ENCODE measurements at regions not wholly inside any gene's neighbourhood (a gene's known extent, or its start where the extent isn't known, plus 50 kb on each side); places are given as distances from the start of the nearest gene placed in this dataset.

DNA sequence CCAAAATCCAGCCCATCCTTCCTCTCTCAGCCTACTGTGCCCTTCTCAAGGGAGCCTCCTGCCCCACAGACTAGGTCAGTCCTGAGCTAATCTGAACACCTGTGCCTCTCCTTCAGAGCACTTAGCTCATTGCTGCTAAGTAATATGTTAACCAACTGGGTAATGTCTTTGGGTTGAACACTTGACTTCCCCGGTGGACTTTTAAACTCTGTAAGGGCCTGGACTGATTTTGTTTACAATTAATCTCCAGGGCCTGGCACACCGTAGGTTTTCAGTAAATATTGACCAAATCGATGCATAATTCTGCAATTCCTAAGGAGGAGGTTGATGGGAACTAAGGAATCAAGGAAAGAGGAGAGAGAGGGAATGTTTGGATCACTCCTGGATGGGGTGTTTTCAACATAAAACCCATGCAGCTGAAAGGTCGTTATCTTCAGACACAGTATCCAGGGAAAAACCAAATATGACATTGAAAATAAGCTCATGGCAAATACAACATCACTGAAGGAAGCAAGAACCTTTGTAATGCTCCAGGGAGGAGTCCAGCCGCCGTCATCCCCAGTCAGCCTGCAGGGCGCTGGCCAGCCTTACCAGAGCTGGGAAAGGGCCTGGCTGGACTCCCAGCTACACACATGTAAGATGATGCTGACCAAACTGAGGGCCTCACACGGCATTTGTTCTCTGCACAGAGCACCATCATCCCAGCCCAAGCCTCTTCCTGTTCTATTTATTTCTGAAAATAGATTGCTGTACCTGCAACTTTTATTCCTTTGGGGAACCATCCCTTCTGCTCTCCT lies 166.3 kb downstream of the C5orf15 start:
- no peak for DNase-seq (ENCODE audit: low read depth in 1 of 2, low spot score in 1 of 2)

DNA sequence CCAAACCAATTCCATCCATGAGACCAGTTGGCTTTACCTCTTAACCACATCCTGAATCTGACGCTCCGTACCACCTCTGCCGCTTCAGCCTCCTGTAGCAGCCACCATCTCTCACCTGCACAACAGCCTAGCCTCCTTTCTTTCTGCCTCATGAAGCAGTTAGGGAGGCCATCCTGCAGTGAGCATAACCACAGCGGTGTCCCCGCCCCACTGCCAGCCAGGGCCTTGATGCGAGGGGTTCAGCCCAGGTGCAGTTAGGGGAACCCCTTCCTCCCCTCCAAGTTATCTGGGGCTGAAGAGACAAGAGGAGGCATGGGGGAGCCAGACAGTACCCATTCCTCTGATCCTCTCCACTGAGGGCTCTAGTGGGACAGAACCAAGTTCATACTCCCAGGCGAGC lies 167.0 kb downstream of the C5orf15 start:
- no peak for DNase-seq (ENCODE audit: low read depth in 1 of 2, low spot score in 1 of 2)

DNA sequence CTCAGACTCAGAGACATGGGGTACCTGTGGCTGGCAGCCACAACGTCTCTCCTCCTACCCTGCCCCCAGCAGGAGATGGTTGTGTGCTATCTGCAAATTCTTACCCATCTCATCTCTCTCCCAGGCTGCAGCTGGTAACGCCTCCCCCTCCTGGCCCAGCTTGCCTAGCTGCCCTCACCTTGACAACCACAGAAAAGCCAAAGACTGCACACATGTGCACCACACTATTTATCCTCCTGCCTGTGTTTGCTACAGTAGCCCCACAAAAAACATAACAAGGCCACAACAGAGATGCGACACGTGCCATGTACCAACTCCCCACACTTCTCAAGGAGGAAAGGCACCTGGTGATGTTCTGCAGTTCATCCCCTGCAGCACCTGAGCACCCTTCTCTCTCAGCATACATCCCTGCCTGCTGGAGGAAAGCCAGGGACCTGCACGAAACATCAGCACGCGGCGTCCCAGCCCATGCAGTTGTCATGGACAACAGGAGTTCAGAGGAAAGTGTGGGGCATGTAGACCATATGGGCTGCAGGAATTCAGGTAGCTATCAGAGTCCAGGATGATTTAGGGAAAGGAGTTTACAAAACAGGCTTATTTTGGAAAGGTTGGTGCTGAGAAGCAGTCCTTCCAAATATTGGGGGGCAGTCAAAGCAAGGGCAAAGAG lies 168.7 kb downstream of the C5orf15 start:
- DNase-seq (ENCODE audit: low read depth in 1 of 2, low spot score in 1 of 2), result no peak

DNA sequence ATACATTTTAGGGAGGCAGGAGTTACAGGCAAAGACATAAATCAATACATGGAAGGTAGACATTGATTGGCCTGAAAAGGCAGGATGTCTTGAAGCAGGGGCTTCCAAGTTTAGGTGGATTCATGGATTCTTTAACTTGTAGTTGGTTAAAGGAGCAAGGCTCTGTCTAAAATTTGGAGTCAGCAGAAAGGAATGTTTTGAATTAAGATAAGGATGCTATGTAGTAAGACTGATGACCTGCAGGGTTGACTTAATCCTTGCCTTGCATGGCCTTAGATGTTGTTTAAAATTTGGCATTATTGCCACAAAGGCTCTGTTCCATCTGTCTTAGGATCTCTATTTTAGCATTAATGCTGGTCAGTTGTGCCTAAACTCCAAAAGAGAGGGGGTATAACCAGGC lies 171.3 kb downstream of the C5orf15 start:
- no peak for DNase-seq (ENCODE audit: low read depth in 1 of 2, low spot score in 1 of 2)

DNA sequence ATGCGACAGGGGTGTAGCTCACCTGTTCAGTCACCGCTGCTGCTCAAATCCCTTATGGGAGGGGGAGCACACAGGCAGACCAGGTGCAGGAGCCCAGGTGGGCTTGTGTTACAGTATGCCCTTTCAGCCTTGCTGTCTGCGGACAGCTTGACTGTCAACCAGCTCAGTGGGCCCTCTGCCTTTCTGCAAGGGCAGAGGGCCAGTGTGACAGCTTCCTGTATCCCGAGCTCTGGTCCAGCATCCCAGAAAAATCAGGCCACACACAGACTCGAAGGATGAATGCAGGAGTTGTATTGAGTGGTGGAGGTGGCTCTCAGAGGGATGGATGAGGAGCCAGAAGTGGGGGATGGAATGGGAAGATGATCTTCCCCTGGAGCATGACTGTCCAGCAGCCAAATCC lies 172.2 kb downstream of the C5orf15 start:
- DNase-seq (ENCODE audit: low read depth in 1 of 2, low spot score in 1 of 2), result no peak

DNA sequence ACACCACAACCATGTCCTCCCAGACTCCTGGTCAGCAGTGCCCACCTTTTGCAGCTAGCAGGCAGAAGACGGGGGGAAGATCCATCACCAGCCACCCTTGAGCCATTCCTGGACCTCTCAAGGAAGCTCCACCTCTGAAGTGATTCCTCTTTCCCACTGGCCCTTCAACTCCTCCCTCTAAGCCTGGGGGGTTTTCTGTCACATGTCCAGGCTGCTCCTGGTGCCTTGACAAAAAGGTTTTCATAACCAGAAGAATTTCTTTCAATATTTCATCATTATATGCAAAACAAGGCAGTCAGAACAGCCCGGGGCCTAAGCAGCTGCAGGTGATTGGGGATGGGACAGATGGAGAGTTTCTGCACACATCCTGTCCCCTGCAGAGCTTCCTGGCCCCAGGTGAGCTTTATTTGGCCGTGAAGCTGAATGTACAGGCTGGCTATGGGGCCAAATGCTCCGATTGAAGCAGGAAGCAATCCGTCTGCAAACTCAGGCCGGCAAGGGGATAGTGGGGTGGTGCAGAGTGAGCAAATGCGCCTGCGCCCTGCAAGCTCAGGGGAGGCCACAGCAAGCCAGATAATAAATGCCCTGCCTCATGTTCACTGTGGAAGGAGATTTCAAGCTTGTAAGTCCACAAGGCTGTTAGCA lies 173.5 kb downstream of the C5orf15 start:
- no peak for DNase-seq (ENCODE audit: low read depth in 1 of 2, low spot score in 1 of 2)

DNA sequence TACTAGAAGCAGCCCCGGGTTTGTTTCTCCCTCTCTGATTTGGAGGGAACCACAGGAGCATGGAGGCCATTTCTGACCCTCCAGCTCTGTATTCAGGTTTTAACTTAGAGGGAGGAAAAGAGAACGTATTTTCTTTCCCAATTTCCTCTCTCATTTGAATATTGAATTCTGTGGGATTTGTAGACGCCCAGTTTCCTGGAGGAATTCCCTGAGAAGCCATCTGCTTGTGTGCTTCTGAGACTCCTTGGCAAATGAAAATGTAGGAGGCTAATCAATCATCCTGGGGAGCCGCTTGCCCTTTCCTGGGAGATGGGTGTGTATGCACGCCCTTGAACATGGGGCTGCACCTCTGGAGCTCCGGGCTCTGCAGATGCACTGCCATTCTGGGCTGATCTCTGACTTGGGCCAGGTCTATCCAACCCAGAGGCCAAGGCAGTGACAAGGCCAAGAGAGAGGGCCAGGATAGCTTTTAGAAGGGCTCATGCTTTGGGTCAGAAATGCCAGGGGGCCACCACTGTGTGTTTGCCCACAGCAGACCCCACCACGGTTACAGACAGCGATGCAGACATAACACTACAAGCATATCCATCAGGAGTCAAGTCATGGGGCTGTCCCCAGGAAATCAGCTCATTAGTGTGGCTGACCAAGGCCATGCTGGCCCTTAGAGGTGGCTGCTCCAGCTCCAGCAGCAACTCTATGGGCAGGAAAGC lies 174.5 kb downstream of the C5orf15 start:
- no peak for DNase-seq (ENCODE audit: low read depth in 1 of 2, low spot score in 1 of 2)

DNA sequence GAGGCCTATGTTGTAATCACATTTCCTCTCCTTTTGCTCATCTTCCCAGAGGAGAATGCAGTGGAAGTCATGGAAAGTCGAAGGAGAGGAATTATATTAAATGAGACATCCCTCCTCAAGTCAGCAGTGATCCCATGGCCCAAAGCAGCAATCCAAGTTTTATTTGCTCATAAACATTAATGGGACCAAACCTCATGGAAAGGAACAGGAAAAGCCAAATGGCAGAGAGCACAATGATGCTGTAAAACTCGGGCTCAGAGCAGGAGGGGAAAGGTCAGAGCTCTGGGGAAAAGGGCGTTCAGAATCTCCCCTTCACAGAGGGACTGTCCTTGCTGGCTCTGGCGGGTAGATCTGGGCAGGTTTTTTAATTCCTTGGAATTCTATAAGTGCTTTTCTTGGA lies 175.8 kb downstream of the C5orf15 start:
- no peak for DNase-seq (ENCODE audit: low read depth in 1 of 2, low spot score in 1 of 2)

DNA sequence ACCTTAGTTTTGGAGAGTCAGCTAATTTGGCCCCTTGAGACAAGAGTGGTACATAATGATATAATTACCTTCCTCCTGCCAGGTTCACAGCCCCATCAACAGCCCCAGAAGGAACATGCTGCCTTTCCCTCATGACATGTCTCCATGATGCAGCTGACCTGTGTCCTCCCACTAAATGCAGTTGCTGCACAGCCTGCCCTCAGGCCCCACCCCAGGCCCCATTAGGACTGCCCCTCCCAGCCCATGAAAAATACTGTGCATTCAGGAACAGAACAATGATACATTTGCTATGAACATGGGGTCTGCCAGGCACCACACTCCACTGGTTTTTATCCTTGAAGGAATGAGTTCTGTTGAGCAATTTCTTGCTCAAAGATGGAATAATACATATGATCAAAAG lies 176.4 kb downstream of the C5orf15 start:
- DNase-seq (ENCODE audit: low read depth in 1 of 2, low spot score in 1 of 2), result no peak

DNA sequence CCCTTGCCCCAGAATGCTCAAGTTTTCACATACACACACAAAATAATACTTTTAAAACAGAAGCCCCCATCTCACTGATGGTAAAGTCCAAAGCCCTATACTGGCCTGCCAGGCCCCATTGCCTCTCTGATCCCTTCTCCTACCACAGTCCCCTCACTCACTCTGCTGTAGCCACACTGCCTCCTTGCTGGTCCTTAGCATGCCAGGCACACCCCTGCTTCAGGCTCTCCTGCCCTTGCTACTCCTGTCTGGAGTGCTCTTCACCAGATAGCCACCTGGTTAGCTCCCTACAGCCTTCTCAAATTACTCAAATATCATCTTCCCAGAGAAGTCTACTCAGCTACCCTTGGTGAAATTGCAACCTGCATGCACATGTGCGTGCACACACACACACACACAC lies 177.5 kb downstream of the C5orf15 start:
- DNase-seq (ENCODE audit: low read depth in 1 of 2, low spot score in 1 of 2), result no peak

DNA sequence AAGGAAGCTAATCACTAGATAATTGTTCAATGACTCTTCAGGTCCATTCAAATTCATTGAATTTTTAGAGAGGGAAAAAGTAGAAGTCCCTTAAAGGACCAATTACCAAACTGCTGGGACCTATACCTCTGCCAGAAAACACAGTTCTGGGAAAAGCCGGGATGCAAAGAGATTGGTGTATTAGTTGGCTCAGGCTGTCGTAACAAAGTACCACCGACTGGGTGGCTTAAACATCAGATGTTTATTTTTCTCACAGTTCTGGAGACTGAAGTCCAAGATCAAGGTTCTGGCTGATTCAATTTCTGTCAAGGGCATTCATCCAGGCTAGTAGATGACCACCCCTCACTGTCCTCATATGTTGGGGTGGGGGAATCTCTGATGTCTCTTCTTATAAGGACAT lies 177.1 kb upstream of the FSTL4 start:
- DNase-seq (ENCODE audit: low read depth in 1 of 2, low spot score in 1 of 2), result no peak

DNA sequence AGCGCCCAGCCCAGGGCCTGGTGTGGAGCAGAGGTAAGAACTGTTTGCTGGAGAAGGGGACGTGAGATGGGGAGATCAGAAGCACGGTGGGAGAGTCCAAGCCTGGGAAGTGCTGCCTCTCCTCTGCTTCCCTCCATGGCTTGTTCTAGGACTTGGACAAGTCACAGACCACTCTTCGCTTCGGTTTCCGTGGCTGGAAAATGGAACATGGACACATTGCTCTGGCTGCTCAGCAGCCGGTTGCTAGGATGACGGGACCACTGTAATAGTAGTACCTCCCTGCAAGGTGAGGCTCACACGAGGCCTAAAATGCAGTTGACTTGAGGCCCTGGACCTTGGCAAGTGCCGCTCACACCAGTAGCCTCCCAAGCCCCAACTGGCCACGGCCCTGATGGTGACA lies 175.8 kb upstream of the FSTL4 start:
- DNase-seq (ENCODE audit: low read depth in 1 of 2, low spot score in 1 of 2), result no peak

DNA sequence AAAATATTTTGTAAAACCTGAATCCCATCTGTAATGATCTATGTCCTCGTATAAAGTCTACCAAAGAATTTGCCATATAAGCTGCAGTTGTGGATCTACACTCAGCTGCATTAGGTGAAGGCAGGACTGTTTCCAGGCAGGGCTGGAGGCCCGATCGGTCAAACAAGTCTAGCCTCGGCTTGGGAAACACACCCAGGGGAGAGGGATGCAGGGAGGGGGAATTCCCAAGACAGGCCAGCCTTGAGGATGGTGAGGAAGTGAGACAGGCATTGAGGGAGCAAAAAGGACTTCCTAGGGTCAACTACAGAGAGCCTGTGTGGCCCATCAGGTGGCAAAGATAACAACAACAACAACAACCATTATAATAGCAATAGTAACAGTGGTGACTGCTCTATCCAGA lies 174.1 kb upstream of the FSTL4 start:
- DNase-seq (ENCODE audit: low read depth in 1 of 2, low spot score in 1 of 2), result no peak

DNA sequence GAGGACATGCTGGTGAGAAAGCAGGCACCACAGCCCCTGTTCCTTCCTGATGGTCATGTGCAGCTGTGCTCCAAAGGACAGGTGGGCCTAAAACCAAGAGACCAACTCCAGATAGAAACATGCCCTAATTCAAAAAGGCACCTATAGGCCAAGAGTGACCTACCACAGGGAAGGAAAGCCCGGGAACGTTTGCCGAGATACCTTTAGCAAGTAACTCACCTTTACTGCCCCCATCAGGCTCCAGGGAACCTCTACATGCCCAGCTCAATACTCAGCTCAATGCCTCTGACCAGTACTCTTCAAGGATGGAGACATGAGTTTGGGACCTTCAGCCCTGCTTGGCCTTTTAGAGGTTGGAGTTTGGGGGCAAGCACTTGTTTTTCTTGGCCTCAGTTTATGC lies 172.8 kb upstream of the FSTL4 start:
- DNase-seq (ENCODE audit: low read depth in 1 of 2, low spot score in 1 of 2), result no peak

DNA sequence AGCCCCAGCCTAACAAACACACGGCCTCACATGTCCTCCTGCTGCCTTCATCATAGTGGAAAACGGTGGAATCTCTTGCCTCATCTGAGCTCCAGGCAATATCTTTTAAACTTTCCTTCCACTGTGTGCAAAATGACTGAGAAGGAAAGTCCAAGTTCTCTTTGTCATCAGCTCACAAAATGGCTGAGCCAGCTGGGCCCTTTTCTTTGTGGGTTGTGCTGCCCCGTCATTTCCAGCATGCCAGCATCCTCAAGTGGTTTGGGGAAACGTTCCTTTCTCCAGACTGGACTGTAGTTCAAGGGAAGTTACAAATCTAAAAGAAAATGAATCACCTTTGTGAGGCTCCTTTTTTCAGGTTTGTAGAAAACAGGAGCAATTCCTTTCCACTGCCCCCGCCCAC lies 171.1 kb upstream of the FSTL4 start:
- no peak for DNase-seq (ENCODE audit: low read depth in 1 of 2, low spot score in 1 of 2)

DNA sequence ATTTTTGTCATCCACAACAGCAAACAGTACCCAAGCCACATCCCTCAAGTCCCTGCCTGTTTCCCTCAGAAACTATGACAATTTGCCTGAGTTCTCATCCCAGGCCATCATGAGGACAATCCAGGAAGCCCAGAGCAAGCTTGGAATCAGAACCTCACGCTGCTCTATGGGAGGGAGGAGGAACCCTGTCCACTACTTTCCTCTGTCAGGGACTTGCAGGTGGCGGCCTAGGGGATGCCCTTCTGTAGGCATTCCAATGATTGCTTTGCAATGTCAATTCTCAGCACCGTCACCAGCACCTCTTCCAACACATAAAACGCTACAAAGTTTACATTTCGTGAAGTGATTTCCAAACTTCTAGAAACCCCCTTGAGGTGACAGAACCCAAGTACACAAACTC lies 170.4 kb upstream of the FSTL4 start:
- DNase-seq (ENCODE audit: low read depth in 1 of 2, low spot score in 1 of 2), result no peak

DNA sequence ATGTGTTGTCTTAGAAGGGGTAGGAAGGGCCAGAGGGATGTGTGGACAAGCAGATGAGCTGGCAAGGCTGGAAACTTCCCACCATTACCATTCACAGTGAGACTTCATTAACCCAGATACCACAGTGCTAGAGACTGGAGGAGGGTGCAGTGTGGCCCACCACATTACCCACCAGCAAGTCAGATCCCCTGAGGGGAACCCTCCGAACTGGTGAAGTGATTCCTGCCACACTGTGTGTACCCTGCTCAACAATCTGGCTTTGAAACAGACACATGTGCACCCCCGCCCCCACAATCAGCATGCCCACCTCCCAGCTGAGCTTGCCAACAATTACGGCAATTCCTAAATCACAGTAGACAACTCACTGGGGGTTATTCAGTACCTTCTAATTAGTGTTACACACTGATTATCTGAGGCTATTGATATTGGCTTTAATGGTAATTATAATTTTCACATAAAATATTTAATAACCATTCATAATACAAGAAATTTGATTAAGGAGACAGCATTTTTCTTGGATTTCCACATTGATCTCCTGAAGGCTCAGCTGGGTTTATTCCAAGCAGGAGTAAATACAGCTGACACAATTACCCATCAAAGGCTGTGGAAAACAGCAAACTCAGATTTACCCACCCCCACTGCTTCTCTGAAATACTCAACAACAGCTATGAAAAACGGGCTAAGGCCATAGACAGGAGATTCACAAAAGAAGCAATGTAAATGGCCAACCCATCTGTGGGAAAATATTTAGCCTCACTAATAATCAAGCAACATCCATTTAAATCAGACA lies 169.3 kb upstream of the FSTL4 start:
- no peak for DNase-seq (ENCODE audit: low read depth in 1 of 2, low spot score in 1 of 2)

DNA sequence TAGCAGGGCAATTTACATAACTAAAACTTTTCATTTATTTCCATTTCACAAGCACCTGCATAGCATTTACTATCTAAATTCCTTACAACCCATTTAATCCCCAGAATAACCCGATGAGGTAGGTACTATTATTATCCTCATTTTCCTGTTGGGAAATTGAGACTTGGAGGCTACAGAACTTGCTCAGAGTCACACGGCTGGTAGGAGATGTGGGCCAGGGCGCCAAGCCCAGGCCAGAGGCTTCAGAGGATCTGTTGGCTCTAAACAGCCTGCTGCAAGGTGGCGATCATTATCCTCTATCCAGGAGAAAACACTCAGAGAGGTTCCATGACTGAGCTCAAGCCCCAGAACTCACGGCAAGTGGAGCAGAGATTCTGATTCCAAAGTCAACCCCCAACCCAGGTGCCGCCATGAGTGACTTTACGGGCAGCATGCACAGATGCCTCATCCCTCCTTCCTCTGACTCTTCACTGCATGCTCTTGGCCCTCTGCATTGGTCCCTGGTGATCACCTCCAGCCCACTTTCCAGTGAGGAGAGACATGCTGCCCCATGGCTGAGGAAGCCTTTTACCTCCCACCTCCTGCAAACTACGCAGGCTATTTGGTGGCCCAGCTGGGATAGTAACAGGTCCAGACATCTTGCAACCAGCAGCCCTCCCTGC lies 168.4 kb upstream of the FSTL4 start:
- no peak for DNase-seq (ENCODE audit: low read depth in 1 of 2, low spot score in 1 of 2)

DNA sequence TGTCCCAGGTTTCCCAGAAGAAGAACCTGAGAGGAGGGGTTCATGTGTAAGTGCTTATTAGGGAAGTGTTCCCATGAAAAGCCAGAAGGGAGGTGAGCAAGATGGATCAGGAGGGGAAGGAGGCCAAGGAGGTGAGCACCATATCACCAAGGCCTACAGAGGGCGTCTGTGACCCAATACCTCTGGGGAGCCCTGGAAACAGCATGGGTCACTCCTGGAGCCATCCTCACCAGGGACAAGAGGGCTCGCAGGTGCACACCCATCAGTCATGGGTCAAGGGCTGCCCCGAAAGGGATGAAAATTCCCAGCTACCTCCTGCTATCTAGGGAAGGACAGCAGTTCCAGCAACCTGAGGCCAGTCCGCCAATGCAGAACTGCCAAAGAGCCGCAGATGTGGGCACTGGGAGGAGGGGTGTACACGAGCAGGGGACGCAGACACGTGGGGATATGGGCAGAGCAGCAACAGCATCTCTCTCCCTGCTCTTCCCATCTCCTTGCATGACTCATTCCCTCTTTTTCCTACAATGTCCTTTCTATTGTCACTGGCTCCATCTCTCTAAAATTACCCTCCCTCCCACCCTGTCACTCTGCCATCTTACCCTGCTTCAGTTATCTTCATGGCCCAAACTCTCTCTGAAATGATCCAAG lies 167.6 kb upstream of the FSTL4 start:
- no peak for DNase-seq (ENCODE audit: low read depth in 1 of 2, low spot score in 1 of 2)

DNA sequence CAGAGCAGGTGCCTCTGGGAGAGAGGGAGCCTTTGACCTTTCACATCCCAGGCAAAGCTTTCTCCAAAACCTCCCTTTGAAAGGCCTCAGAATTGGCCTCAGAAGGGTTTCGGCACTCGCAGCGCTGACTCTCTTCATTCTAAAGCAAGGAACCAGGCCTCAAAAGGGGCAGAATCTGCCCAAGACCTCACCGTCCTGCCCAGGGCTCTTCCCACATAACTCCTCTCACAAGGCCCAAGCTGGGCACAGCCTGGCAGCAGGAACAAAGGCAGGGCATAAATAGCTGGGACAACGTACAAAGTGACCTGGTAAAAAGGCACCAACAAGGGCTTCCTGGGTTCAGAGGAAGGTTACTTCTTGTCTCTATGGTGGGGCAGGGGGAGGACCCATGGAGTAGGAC lies 166.3 kb upstream of the FSTL4 start:
- no peak for DNase-seq (ENCODE audit: low read depth in 1 of 2, low spot score in 1 of 2)
